ENCODE measurements at regions not wholly inside any gene's neighbourhood (a gene's known extent, or its start where the extent isn't known, plus 50 kb on each side); places are given as distances from the start of the nearest gene placed in this dataset.
"Not testable (repeated sequence)": the region's sequence is repeated elsewhere in the genome, so short reads cannot be mapped to it uniquely, and the experiment has no call there.

DNA sequence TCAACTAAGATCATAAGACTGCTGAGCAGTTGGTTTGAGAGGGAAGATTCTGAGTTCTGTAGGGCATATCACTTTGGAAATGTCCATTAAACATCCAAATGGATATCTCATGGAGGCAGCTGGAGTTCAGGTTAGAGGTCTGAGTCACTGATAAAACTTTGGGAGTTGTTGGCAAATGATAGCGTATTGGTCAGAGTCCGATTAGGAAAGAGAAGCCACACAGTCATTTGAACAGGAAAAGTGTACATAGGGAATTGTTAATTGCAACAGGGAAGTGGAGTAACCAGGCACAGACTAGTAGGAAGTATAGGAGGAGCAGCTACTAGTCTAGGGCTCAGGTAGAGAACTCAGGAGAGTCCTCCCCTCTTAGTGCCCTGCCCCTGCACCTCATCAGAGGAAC lies 126.6 kb upstream of the PTPN20 start:
- not testable (repeated sequence) for TF ChIP-seq EZH2phosphoT487 (IDR thresholded peaks at IDR 0.05; ENCODE audit: insufficient read depth, low read depth); EZH2 (IDR thresholded peaks at IDR 0.05; ENCODE audit: insufficient read depth, poor library complexity, severe bottlenecking)
